ENCODE measurements at regions not wholly inside any gene's neighbourhood (a gene's known extent, or its start where the extent isn't known, plus 50 kb on each side); places are given as distances from the start of the nearest gene placed in this dataset.

DNA sequence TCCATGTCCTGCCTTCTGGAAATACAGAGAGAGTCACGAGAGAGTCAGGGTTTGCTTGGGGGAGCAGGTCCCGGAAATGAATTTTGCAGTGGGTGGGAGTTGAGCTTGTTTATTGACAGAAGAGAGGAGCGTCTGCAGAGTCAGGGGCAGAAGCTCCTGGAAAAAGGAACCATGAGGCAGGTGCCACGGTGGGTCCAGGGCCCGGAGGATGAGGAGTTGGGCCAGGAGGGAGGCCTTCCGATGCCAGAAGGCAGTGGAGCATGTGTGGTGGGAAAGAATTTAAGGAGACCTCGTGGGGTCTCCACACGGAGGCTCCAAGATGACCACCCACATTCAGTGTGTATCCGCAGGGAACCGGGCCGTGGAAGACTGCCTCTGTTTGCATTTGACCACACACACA is 461.2 kb downstream of the BRD1 start:
- no peak for DNase-seq

DNA sequence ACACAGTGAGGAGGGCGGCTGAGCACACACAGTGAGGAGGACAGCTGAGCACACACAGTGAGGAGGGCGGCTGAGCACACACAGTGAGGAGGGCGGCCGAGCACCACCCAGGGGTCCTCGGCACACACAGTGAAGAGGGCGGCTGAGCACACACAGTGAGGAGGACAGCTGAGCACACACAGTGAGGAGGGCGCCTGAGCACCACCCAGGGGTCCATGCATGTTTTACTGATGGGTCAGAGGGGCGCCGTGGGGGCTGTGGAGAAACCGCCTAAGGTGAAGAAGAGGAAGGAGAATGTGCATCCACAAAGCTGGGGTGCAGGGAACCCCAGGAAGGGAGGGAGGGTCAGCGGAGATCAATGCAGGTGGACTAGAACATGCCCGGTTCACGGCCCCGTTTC is 461.8 kb downstream of the BRD1 start:
- no peak for DNase-seq

DNA sequence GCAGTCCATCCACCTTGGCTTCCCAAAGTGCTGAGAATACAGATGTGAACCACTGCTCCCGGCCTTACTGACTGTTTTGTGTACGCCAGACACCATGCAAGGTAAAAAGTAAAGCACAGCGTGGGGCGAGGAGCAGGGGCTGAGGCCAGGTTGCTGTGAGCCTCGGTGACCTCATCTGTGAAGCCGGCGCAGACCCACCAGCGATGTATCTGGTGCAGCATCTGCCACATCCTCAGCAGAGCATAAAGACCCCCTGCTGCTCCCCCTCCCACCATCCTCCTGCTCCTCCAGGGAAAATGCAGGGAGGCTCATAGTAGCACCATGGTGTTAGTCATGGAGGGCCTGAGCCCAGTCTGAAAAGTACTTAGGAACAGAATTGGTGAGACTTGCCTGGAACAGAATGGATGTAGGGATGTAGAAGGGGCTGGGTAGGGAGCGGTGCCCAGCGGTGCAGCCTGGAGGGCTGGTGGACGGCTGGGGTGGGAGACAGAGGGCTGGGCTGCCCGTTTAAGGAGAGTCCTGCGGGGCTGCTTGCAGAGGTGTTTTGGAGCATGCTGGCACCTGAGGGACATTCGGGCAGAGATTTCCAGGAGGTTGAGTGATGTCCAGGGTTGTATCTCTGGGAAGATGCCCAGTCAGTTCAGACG is 462.4 kb downstream of the BRD1 start:
- no peak for DNase-seq

DNA sequence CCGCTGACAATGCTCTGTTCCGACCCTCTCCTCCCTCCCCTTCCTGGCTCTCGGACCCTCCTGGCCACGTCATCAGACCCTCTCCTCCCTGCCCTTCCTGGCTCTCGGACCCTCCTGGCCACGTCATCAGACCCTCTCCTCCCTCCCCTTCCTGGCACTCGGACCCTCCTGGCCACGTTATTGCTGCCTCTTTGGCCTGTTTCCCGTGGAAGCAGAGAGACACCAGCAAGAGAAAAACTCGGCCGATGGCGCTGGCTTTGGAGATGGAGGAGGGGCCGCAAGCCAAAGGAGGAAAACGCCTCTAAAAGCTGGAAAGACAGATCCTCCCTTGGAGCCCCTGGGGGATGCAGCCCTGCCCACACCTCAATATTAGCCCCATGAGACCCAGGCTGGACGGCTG is 463.3 kb downstream of the BRD1 start:
- DNase-seq, result no peak

DNA sequence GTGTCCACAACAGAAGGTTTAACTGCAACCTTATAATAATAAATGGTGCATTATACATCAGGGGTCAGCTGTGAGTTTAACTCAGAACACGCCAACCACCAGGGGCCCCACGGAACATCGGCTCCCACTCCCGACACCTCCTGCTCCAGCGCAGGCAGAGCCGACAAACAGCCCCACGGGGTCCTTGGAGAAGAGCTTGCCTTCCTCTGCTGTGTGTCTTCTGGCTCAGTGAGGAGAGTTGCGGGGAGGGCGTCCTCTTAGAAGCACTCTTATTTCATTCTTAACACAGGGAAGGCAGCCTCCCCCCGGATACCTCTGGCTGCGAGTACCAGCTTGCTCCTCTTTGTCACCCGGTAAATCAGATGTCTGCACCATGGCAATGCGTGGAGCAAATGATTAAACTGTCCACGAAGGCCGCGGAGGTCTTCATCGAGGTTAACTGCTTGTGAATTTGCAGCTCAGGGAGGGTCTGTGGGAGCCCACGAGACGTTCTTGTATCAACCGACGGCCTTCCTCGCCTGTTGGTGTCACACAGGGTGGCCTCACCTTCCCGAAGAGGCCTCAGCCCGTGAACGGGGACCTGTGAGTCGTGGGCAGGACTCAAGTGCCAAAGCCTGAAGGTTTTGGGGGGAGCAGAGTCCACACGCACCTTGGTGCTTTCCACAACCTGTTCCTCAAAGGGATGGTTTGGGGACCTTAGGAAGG is 464.0 kb downstream of the BRD1 start:
- DNase-seq, result no peak

DNA sequence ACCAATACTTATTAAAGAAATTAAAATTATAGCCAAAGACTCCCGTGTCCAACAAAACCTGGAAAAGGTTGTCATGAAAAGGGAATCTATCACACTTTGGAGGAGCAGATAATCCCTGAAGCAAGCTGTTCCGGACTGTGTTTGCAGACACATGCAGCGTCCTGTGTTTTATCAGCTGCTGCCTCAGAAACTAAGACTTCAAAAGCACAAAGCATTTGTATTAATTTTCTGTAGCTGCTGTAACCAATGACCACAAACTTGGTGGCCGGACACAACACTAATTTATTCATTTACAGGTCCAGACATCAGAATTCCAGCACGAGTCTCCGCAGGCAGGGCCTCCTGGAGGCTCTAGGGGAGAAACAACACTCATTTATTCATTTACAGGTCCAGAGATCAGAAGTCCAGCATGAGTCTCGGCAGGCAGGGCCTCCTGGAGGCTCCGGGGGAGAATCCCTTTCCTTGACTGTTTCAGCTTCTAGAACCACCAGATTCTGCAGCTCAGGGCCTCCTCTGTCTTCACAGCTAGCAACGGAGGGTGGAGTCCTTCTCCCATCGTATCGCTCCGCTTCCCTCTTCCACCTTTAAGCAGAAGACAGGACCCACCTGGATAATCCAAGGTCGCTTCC is 465.3 kb downstream of the BRD1 start:
- DNase-seq, result no peak

DNA sequence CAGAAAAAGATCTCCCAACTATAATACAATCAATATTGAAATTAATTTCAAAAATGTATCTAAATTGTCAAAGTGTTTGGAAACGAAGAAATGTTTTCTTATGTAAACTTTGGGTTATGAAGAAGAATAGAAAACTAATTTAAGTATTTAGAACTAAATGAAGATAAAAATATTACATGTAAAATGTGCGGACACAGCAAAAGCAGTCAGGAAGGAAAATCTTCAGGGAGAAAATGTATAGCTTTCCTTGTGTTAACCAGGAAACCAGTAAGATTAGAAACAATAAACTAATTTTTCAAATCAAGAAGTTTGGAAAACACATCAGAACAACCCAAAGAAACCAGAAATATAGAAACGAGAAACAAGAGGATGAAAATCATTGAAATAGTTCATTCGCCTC is 466.5 kb downstream of the BRD1 start:
- DNase-seq, result no peak

DNA sequence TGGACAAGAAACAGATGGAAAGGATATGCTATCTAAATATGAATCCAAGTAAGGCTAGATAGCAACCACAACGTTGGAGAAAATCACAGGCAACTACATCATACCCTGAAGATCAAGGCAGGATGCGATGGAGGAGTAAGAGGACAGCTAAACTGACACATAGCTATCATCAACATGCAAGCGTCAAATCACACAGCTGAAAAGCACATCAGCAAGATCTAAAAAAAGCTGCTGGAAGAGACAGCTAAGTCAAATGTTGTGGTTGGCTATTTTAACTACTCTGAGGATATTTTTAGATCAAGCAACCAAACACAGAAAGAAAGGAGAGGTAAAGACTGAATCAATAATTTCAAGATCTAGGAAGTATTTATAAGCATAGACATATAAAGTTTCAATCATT is 466.9 kb downstream of the BRD1 start:
- no peak for DNase-seq

DNA sequence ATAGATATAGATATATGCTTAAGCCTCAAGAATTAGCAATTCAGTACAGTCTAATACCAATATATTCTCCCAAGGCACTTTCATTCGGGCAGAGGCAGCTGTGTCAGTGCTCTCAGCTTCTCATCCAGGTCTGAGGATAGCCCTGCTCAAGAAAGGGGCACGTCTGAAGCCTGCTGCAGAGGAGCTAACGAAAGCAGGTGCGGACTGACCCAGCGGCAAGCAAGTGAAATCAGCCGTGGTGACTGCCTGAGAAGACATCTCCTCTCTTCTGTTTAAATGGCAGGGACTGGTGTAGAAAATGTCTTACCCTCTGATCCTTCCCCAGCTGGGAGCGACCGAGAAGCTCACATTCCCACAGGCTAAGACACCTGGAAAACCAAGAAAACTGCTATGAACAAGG is 468.6 kb downstream of the BRD1 start:
- no peak for DNase-seq

DNA sequence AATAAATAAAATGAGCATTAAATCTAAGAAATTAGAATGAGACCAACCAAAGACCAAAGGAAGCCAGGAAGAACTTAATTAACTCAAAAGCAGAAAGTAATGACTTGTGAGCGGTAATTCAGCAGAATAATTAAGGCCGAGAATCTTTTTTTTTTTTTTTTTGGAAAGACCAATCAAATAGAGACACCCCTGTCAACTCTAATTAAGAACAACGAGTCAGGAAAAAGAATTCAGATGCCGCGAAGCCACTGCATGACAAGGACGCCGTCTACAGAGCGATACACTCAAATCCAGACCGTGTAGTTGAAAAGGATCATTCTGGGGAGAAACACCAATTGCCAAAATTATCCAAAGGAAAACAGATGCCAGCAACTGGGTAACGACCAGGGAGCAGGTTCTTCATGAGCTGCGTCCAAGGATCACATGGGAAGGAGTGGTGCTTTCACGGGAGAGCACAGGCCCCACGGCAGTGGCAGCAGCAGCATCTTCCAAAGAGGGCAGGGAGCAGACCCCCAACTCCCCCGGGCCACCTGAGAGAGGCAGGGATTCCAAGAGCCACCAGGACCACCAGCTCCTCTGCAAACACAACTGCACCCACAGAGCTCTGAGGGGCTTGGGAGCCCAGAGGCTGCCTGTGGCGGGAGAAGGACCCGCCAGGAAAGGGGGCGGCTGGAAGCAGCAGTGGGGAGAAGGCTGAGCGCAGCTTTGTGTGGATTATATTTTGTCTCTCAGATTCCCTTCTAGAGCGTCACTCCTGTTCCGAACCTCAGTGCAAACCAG is 469.8 kb downstream of the BRD1 start:
- DNase-seq, result no peak

DNA sequence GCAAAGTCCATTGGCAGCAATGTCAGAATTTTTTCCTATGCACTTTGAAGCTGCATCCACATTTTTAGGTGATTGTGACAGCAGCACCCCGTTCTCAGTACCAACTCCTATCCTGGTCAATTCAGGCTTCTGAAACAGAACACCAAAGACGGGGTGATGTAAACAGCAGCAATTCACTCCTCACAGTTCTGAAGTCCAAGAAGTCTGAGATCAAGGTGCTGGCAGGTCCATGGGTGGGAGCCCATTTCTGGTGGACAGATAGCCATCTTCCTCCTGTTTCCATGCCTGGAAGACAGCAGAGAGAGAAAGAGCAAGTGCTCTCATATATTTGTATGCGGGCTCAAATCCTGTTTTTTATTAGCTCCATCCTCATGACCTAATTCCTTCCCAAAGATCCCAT is 471.2 kb downstream of the BRD1 start:
- no peak for DNase-seq

DNA sequence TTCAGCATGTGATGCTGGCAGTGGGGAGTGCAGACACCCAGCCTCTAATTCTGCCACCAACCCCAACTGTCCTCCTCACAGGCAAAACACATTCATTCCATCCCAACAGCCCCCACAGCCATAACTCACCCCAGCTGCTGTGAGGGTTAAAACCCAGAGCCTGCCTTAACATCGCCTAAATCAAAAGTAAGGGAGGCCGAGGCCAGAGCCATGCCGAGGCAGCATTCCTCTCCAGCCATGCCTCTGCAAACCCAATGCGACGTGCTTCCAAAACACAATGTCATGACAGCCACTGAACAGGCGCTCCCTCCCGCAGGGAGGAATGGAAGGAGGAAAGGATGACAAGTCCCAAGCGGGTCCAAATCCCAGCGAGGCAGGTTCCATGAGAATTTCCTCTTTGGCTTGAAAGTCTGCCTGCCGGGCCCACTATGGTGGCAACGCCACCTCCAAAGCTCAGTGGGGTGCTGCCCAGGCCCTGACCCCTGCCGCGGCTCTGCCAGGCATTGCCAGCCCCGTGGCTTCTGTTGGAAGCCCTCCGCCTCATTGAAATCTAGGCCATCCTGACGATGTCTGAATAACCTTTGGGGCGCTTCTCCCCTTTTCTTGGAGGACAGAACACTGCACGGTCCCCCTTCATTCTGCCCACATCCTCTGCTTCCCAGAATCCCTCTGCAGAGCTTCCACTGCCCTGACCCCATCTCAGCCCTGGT is 472.3 kb downstream of the BRD1 start:
- DNase-seq, result no peak

DNA sequence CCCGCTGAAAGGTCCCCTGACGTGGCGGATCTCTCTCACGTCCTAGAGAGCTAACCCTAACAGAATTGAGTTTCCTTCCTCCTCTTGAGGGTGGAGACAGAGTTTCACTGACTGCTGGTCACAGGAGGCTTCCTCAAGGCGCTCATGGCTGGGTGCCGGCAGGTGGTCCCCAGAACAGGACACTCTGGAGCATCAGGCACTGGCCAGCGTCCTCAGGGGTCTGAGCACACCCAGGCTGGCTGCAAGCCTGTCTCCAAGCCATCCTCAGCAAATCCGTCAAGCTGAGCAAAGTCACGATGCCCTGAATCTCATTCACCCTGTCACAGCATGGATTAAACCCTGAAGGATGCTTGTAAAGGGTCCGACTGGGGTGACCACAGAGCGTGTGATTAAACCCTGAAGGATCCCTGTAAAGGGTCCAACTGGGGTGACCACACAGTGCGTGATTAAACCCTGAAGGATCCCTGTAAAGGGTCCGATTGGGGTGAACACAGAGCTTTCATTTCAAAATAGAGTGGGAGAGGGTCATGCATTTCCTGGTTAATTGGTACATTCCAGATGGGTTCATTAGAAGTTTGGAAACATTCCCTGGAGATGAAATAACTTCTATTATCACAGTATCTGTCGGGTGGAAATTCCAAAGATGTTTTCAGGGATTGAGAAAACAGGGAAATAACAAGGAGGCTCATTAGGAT is 473.0 kb downstream of the BRD1 start:
- DNase-seq, result no peak

DNA sequence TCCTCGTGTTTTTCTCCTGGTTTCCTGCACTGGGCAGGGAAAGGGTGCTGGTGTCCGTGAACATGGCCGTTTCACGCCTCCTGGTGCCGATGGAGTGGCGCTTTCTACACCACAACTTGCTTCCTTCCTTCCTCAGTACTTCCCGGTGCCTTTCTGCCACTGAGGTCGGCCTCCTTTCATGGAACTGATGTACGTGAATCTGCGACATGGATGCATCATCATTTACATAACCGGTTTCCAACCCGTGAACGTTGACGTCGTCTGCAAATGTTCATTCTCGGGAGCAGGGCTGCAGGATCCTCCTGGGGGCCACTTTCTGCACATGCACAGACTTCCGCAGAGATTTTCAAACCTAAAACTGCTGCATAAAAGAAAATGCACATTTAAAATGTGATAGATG is 474.4 kb downstream of the BRD1 start:
- DNase-seq, result no peak

DNA sequence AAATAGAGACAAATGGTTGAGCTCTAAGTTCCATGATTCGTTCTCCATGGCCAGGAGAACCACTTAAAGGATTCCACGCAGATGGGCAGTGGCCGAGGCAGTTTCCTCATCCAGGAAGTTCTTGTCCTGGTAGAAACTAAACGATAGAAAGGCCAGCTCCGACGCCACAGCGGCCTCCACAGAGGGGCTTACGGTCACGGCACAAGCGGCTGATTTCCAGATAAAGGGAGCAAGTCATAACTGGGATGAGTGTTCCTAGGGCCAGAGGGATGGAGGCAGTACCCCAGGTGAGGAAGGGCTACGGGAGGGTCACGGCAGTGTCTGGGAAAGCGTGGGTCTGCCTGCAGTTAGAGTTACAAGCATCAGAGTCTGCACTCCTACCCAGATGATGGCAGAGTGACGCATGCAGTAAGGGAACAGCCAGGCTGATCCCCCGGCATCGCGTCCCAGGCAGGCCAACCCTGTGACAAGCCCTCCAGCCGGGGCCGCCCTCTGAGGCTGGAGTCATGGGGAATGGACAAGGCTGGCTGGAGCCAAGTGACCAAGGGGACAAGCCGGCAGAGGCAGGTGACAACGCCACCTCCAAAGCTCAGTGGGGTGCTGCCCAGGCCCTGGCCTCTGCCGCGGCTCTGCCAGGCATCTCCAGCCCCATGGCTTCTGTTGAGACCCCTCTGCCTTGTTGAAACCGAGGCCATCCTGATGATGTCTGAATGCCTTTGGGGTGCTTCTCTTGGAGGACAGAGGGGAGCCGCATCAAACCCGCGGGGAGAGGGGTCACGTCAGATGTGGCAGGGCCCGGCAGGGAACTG is 475.1 kb downstream of the BRD1 start:
- no peak for DNase-seq

DNA sequence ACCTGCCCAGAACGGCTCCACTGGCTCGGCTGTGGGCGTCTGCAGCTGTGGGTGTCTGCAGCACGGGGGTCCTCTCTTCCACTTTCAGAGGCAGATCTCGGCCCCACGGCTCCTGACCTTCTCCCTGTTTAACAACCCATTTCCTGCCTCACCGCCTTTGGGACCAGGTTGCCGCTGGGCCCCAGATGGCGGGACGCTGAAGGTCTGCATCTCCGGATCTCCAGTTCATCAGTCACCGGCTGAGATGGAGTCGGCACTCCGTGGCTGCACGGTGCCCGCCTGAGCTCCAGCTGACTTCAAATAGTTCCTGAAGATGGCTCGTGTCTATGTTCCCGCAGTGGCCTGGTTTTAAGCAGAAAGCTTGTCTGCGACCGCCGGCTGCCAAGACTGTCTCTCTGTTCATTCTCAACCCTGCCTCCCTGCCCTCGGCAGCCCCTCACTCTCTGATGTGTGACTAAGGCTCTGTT is 475.9 kb downstream of the BRD1 start:
- no peak for DNase-seq

DNA sequence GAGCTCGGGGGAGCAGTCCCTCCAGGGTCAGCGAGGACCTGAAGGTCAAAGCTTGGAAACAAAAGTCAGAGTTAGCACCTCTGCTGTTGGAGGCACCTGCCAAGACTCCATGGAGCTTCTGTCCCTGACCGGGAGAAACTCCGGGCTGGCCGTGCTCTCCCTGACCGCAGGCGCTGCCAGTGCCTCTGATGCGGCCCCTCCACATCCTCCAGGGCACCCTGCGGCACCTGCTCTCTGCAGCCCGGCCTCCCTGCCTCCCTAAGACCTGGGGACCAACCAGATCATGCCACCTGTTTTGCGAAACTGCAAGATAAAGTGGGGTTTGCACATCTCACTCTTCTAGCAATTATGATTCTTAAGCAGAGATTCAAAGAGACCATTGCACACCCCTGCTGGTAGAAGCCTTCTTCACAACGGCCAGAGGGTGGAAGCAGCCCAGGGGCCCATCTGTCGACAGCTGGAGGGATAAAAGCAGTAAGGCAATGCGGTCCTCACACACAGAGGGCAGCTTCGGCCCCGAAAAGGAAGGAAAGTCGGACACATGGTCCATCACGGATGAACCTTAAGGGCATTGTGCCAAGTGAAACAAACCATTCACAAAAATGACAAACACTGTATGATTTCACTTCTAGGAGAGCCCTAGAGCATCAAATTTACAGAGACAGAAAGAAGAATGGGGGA is 477.1 kb downstream of the BRD1 start:
- no peak for DNase-seq

DNA sequence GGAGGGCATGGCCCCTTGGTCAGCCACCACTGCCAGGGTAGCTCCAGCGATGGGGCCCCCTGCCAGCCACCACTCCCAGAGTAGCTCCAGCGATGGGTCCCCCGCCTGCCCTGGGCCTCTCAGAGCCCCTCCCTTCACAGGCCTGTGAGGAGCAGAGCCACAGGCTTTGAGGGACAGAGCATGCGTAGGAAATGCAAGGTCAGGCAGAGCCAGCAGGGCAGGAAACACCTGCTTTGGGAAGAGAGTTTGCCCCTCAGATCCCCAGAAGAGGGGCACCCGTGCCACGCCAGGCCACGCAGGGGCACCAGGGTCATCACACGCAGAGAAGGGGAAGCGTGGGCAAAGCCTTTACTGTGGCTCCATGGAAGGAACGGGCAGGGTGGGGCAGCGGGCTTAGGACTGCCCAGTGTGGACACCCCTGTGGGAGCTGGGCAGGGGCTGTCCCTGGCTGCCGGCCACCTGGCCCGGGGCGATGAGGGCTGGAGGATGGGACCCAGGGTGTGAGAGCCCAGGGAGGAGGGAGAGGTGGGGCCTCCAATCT is 477.8 kb downstream of the BRD1 start:
- no peak for DNase-seq

DNA sequence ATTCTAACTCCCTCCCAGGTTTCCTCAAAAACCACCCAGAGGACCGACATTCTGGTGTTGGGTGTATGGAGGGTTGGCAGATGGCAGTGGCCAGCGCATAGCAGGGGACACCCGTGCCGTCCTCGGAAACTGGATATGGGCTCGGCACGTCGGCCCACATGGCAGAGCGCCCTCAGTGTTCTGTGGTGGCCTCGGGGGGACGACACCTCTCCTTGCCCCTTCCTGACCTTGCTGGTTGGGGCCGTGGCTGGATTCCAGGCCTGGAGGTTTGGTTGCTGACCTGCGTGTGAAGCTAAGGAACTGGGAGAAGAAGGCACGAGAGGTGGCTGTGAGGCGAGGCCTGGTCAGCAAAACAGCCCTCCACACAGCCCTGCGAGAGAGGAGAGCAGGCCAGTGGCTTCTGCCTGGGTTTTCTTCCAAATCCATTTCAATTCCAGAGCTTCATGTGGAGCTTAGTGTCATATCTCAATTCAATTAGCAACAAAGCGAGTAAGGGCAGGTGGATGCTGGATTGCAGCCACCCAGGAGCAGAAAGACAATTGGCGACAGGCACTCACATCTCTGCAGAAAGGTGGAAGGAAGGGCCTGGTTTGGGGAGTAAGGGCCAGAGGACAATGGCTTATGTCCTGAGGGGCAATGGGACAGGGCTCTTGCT is 478.4 kb downstream of the BRD1 start:
- no peak for DNase-seq

Measured in skin of body (tissue), 1 donor.